A549 (cell line): ENCODE measurements at regions not wholly inside any gene's neighbourhood (a gene's known extent, or its start where the extent isn't known, plus 50 kb on each side); places are given as distances from the start of the nearest gene placed in this dataset.
"Not testable (repeated sequence)": the region's sequence is repeated elsewhere in the genome, so short reads cannot be mapped to it uniquely, and the experiment has no call there.

Experiments
- ATAC-seq, 2 experiments: fragments of 200-7000 bp in 1 of 2; fragments of >200 bp in 1 of 2; cut with Nextera tagmentation in 1 of 2; cut with Tn5 transposase in 1 of 2; 3 replicates each; pipeline versions ENCODE4 v1.8.0 to v1.9.1; 2018 to 2020; ENCODE audit warnings: mild to moderate bottlenecking in 1 of 2, moderate library complexity in 1 of 2
- CTCF ChIA-PET: fragments of 300-600 bp; sonication (Branson Sonifier 250); formaldehyde crosslinking; extraction: SDS; loops from one replicate; lab custom pipeline; 2021; ENCODE audit warnings: antibody characterized with exemption, inconsistent platforms; lab: Yijun Ruan, JAX
- POLR2A ChIA-PET: fragments of 350-600 bp; formaldehyde crosslinking; extraction: SDS; loops from one replicate; lab custom pipeline; 2021; ENCODE audit warnings: antibody characterized with exemption, inconsistent platforms; lab: Yijun Ruan, JAX
- DNase-seq, 2 experiments: peaks; one replicate each; pipeline versions ENCODE4 v3.0.0 to v3.0.0-alpha.2; 2011 to 2016; ENCODE audit warnings: low read depth in 1 of 2, low spot score in 1 of 2
- FAIRE-seq: peaks from 2 replicates; lab custom pipeline; 2011; peaks lifted over from hg19 to GRCh38; lab: Jason Lieb, UNC
- H3K27ac ChIP-seq, 2 experiments: fragments of >200 bp; sonication (Bioruptor Twin); formaldehyde crosslinking; 3 replicates each; pipeline ENCODE4 v1.5.1; 2016 to 2017
- H3K4me1 ChIP-seq: fragments of >200 bp; sonication (Bioruptor Twin); formaldehyde crosslinking; 3 replicates; pipeline ENCODE4 v1.6.1; 2016
- H3K4me2 ChIP-seq: fragments of >200 bp; sonication (Bioruptor Twin); formaldehyde crosslinking; 3 replicates; pipeline ENCODE4 v1.6.1; 2016
- H3K4me3 ChIP-seq: fragments of >200 bp; sonication (Bioruptor Twin); formaldehyde crosslinking; 3 replicates; pipeline ENCODE4 v1.5.1; 2016
- H3K9me3 ChIP-seq: fragments of >200 bp; sonication (Bioruptor Twin); formaldehyde crosslinking; 3 replicates; pipeline ENCODE4 v1.6.1; 2016
- CBX8 ChIP-seq: fragments of 200-600 bp; sonication (generic); IDR thresholded peaks from 2 replicates; pipeline ENCODE4 v1.6.1; 2016
- HOXB5 ChIP-seq: fragments of 250-450 bp; sonication (Bioruptor Pico); IDR thresholded peaks from 2 replicates; pipeline ENCODE4 v1.5.0; 2020; ENCODE audit warnings: mild to moderate bottlenecking, moderate library complexity
- JUN ChIP-seq, 2 experiments: fragments of >200 bp; sonication (Bioruptor Twin); formaldehyde crosslinking; IDR thresholded peaks; 2 replicates in 1 of 2; 3 replicates in 1 of 2; pipeline ENCODE4 v1.6.1; 2016 to 2017
- MAFK ChIP-seq: fragments of 450-650 bp; IDR thresholded peaks from 2 replicates; pipeline ENCODE4 v1.6.1; 2014; ENCODE audit not compliant: partially characterized antibody
- NFE2L2 ChIP-seq: fragments of 150-350 bp; conservative IDR thresholded peaks from 2 replicates; pipeline ENCODE4 v1.6.1; 2014; ENCODE audit warnings: low read length
- NR3C1 ChIP-seq: fragments of >200 bp; sonication (Bioruptor Twin); formaldehyde crosslinking; IDR thresholded peaks from 3 replicates; pipeline ENCODE4 v1.6.1; 2017
- RNF2 ChIP-seq: fragments of 200-600 bp; sonication (generic); IDR thresholded peaks from 2 replicates; pipeline ENCODE4 v1.6.1; 2016; ENCODE audit warnings: low read depth, mild to moderate bottlenecking, antibody characterized with exemption, moderate library complexity, borderline replicate concordance
- SMC3 ChIP-seq: fragments of >200 bp; sonication (Bioruptor Twin); formaldehyde crosslinking; IDR thresholded peaks from 3 replicates; pipeline ENCODE4 v1.6.1; 2018; ENCODE audit warnings: inconsistent platforms
- SREBF2 ChIP-seq: fragments of 450-650 bp; IDR thresholded peaks from 2 replicates; pipeline ENCODE4 v1.6.1; 2014; ENCODE audit warnings: mild to moderate bottlenecking, moderate library complexity
- TP53 ChIP-seq: fragments of 250-450 bp; sonication (Bioruptor Pico); IDR thresholded peaks from 2 replicates; pipeline ENCODE4 v1.5.0; 2021; ENCODE audit warnings: mild to moderate bottlenecking, moderate library complexity
- WGBS: methylation state at CpG from one replicate; pipeline ENCODE4 v1.1.6; 2017; ENCODE audit errors: missing lambda C conversion rate; 5-methylcytosine and 5-hydroxymethylcytosine counted together
- TF ChIP-seq, protein P1 (sequence below): fragments of >200 bp; sonication (Bioruptor Twin); formaldehyde crosslinking; IDR thresholded peaks from 3 replicates; pipeline ENCODE4 v1.5.1; 2016

DNA sequence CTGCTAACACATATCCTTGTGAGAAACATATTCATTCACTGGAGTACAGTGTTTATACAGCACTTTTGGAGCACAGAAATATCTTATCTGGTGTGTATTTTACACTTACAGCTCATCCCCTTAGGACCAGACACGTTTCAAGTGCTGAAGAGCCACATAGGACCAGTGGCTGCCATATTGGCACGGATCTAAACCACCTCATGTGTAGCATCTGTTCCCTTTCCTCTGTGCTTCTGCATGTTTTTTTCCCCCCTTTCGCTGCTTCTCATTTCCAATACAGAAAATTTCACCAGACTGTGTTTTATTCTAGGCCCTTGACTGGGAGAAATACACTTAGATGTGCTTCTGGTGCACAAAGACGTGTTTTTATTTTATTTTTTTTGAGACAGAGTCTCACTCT, 69.7 kb upstream of the RBMX start:
- H3K4me2 ChIP-seq: no peak overlapping the region
- H3K4me1 ChIP-seq: no peaks in the 10 kb centered on the region
- CTCF ChIA-PET: no interaction called here
- POLR2A ChIA-PET: no interaction called here
- H3K4me3 ChIP-seq: no peak overlapping the region
- 84% methylated on average over 4 of the region's 4 CpGs for WGBS
- H3K27ac ChIP-seq: no peak overlapping the region
- no peak for FAIRE-seq
- no peaks in the 10 kb centered on the region for H3K9me3 ChIP-seq
- no peak for ATAC-seq
- DNase-seq: no peak
- TF ChIP-seq SMC3: no peak
- no peak for TF ChIP-seq SREBF2
- TF ChIP-seq MAFK: no peak
- no peak for TF ChIP-seq JUN (IDR thresholded peaks at IDR 0.05)
- TF ChIP-seq NR3C1: no peak
- TF ChIP-seq NFE2L2: no peak
- TF ChIP-seq CBX8: no peak
- TF ChIP-seq, protein P1, sequence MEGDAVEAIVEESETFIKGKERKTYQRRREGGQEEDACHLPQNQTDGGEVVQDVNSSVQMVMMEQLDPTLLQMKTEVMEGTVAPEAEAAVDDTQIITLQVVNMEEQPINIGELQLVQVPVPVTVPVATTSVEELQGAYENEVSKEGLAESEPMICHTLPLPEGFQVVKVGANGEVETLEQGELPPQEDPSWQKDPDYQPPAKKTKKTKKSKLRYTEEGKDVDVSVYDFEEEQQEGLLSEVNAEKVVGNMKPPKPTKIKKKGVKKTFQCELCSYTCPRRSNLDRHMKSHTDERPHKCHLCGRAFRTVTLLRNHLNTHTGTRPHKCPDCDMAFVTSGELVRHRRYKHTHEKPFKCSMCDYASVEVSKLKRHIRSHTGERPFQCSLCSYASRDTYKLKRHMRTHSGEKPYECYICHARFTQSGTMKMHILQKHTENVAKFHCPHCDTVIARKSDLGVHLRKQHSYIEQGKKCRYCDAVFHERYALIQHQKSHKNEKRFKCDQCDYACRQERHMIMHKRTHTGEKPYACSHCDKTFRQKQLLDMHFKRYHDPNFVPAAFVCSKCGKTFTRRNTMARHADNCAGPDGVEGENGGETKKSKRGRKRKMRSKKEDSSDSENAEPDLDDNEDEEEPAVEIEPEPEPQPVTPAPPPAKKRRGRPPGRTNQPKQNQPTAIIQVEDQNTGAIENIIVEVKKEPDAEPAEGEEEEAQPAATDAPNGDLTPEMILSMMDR: no peak
- TF ChIP-seq RNF2: no peak

DNA sequence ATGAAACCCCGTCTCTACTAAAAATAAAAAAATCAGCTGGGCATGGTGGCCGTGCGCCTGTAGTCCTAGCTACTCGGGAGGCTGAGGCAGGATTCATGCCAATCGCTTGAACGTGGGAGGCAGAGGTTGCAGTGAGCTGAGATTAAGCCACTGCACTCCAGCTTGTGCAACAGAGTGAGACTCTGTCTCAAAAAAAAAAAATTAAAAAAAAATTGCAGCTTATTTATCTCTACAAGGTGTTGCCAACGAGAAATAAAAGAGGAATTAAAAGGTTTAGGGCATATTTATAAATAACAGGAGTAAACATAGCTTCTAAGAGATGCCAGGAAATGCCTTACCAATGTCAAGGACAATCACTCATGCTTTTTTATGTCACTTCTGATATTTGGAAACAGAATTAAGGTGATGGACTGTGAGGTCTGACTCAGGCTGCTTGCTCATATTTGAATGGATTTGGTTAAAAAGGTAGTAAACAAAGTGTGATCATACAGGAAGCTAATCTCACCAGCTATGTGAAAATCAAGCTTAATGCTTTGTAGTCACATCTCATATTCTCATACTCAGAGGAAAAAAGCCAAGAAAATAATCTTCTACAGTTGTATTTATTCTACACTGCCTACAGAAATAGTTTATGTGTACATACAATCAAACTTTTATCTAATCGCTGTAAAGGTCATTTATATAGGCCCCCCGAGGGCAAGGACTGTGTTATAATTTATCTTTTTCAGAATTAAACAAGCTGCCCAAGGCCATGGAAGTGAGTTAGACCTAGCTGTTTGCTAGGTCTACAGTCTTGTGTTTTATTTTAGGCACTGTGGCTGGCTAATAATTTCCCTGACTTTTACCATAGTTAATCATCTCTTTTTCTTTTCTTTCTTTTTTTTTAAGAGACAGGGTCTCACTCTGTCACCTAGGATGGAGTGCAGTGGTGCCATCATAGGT, 61.1 kb upstream of the RBMX start:
- TF ChIP-seq TP53 (CRISPR knock-in tag) (no peak), JUN (IDR thresholded peaks at IDR 0.05) (no peak)
- ChIA-PET CTCF (interaction anchor here (1.1 to 3.1 kb wide), 2 partner anchors 13 to 17 kb away, joined by 4 to 9 read pairs; no protein-coding TSS in a partner anchor), POLR2A (interaction anchor here (1.1 kb wide), 1 partner anchor 61 kb away, joined by 4 read pairs; the partner anchor contains the start of gene RBMX)
- Histone ChIP-seq H3K27ac (no peak overlapping the region), H3K4me1 (no peaks in the 10 kb centered on the region), H3K4me2 (no peak overlapping the region), H3K9me3 (no peaks in the 10 kb centered on the region), H3K4me3 (no peak overlapping the region)
- 93% methylated on average over 9 of the region's 9 CpGs for WGBS
- no peak for DNase-seq
- no peak for ATAC-seq
- peak; percentile 88 for FAIRE-seq

DNA sequence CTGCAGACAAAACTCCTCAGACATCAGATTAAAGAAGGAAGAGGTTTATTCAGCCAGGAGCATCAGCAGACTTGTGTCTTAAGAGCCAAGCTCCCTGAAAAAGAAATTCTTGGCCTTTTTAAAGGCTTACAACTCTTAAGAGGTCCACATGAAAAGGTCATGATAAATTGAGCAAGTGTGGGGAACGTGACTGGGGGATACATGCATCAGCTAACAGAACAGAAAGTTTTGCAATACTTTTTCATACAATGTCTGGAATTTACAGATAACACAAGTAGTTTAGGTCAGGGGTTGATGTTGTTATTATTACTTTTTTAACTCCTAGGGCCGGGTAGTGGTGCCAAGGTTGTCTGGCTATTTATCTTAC, 55.6 kb upstream of the RBMX start:
- DNase-seq (no peak), ATAC-seq (no peak), FAIRE-seq (no peak)
- H3K27ac ChIP-seq: no peak overlapping the region
- no peak overlapping the region for H3K4me3 ChIP-seq
- no peak for TF ChIP-seq HOXB5 (CRISPR knock-in tag)
- ChIA-PET CTCF (interaction anchor here (3.8 kb wide), 1 partner anchor 11 kb away, joined by 16 read pairs; no protein-coding TSS in a partner anchor), POLR2A (no interaction called here)
- H3K4me2 ChIP-seq: no peak overlapping the region
- 67% methylated on average over 2 of the region's 2 CpGs for WGBS
- H3K9me3 ChIP-seq: no peaks in the 10 kb centered on the region
- H3K4me1 ChIP-seq: no peaks in the 10 kb centered on the region

DNA sequence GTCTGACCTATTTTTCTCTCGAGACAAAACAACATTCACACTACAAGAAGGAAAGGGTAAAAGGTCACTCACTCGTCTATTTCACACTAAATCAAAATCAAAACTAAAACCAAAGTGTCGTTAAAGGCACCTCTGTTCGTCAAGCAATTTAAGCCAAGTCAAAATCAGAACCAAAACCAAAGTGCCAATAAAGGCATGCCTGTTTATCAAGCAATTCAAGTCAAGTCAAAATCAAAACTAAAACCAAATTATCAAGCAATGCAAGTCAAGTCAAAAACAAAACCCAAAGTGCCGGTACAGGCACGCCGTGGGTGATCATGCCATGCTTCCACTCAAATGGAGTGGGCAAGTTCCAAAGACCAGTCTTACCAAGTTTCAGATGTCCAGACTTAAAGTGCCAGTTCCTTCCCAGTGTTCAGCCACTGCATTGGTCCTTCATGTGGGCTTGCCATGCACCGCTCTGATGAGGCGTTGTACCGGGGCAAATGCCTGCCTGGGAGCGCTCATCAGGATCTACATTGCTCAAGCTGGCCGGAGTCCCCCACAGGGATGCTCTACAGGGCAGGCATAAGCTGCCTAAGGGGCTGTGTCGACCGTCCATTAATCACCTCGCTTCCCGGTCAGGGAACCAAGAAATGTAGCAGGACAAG, 55.1 kb upstream of the RBMX start:
- H3K4me2 ChIP-seq, DNase-seq, H3K9me3 ChIP-seq, H3K27ac ChIP-seq, H3K4me3 ChIP-seq, H3K4me1 ChIP-seq, ATAC-seq, POLR2A ChIA-PET: not testable (repeated sequence)
- peak; percentile 36 for FAIRE-seq
- CTCF ChIA-PET: interaction anchor here (3.8 kb wide), 1 partner anchor 10 kb away, joined by 16 read pairs; no protein-coding TSS in a partner anchor
- 92% methylated on average over 11 of the region's 16 CpGs for WGBS

DNA sequence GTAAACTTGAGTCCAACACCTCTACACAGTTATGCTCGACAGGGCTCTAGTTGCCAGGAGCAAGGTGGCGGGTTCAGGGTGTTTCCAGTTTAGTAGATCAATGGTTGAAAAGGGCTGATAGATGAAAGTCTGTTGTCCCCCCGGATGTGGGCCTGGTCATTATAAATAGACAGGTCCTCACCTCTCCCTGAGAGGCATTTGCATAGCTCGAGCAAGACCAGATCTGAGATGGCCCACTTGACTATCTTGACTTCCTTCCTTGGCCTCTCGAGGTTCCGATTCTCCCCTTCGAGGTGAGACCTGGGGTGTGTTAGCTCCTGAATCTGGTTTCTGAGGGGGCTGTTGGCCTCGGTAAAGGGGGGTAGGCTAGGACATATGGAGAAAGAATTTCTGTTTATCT, 54.1 kb upstream of the RBMX start:
- WGBS: 94% methylated on average over 8 of the region's 8 CpGs
- H3K4me2 ChIP-seq, H3K4me3 ChIP-seq, CTCF ChIA-PET, ATAC-seq, DNase-seq, FAIRE-seq, POLR2A ChIA-PET, H3K9me3 ChIP-seq, H3K4me1 ChIP-seq, H3K27ac ChIP-seq: not testable (repeated sequence)
